Right kidney (tissue), 1 donor: ENCODE measurements at regions not wholly inside any gene's neighbourhood (a gene's known extent, or its start where the extent isn't known, plus 50 kb on each side); places are given as distances from the start of the nearest gene placed in this dataset.
"Not testable (repeated sequence)": the region's sequence is repeated elsewhere in the genome, so short reads cannot be mapped to it uniquely, and the experiment has no call there.

Experiments used
- DNase-seq: peaks from one replicate; pipeline ENCODE4 v3.0.0-alpha.2; 2016

- no peak for DNase-seq
Measured at GRCh38 chr10:109274681-109275080, 648.6 kb downstream of the XPNPEP1 start.

- DNase-seq, result no peak
Measured at GRCh38 chr10:109270173-109270572, 653.1 kb downstream of the XPNPEP1 start.

GRCh38 chr10:109264004-109264403 lies 659.3 kb downstream of the XPNPEP1 start:
- DNase-seq, result no peak

GRCh38 chr10:109261231-109261630 lies 662.1 kb downstream of the XPNPEP1 start:
- no peak for DNase-seq

- no peak for DNase-seq
Measured at GRCh38 chr10:109259293-109259692, 664.0 kb downstream of the XPNPEP1 start.

GRCh38 chr10:109253306-109253705 lies 670.0 kb downstream of the XPNPEP1 start:
- no peak for DNase-seq

- no peak for DNase-seq
Measured at GRCh38 chr10:109250152-109250551, 673.2 kb downstream of the XPNPEP1 start.

- no peak for DNase-seq
Measured at GRCh38 chr10:109247814-109248213, 675.5 kb downstream of the XPNPEP1 start.

- no peak for DNase-seq
Measured at GRCh38 chr10:109245821-109246220, 677.5 kb downstream of the XPNPEP1 start.

GRCh38 chr10:109239371-109239770 lies 683.9 kb downstream of the XPNPEP1 start:
- DNase-seq, result no peak

- DNase-seq, result no peak
Measured at GRCh38 chr10:109237682-109238081, 685.6 kb downstream of the XPNPEP1 start.

GRCh38 chr10:109237050-109237449 lies 686.3 kb downstream of the XPNPEP1 start:
- no peak for DNase-seq

- DNase-seq, result not testable (repeated sequence)
Measured at GRCh38 chr10:109223533-109223932, 699.8 kb downstream of the XPNPEP1 start.

- no peak for DNase-seq
Measured at GRCh38 chr10:109219935-109220605, 703.2 kb downstream of the XPNPEP1 start.

- DNase-seq, result no peak
Measured at GRCh38 chr10:109218207-109218606, 705.1 kb downstream of the XPNPEP1 start.

GRCh38 chr10:109215291-109216075 lies 707.8 kb downstream of the XPNPEP1 start:
- DNase-seq, result no peak

GRCh38 chr10:109214891-109215290 lies 708.4 kb downstream of the XPNPEP1 start:
- DNase-seq, result not testable (repeated sequence)

GRCh38 chr10:109207361-109207760 lies 716.0 kb downstream of the XPNPEP1 start:
- DNase-seq, result no peak

- DNase-seq, result no peak
Measured at GRCh38 chr10:109205929-109206585, 717.3 kb downstream of the XPNPEP1 start.

- DNase-seq, result no peak
Measured at GRCh38 chr10:109203646-109204353, 719.5 kb downstream of the XPNPEP1 start.

- DNase-seq, result no peak
Measured at GRCh38 chr10:109202111-109202510, 721.2 kb downstream of the XPNPEP1 start.

- no peak for DNase-seq
Measured at GRCh38 chr10:109200646-109201045, 722.7 kb downstream of the XPNPEP1 start.

- DNase-seq, result no peak
Measured at GRCh38 chr10:109191823-109192222, 731.5 kb downstream of the XPNPEP1 start.
